ENCODE measurements at regions not wholly inside any gene's neighbourhood (a gene's known extent, or its start where the extent isn't known, plus 50 kb on each side); places are given as distances from the start of the nearest gene placed in this dataset.

- Histone ChIP-seq H3K36me3 (replicated peaks in 1 of 2) (no peaks in the 10 kb centered on the region), H3K27me3 (no peaks in the 10 kb centered on the region), H3K27ac (no peak overlapping the region), H3K4me3 (no peak overlapping the region), H3K4me1 (replicated peaks in 1 of 2) (no peaks in the 10 kb centered on the region), H3K9me3 (replicated peaks in 1 of 3) (no peaks in the 10 kb centered on the region)
- intact Hi-C loops (cut with DNase I) = no loop called here
- no peak for TF ChIP-seq CTCF (IDR thresholded peaks at IDR 0.05)
- no peak for DNase-seq
- 83 to 88% (median 83%) methylated on average over 9 of the region's 9 CpGs for WGBS, 4 donors
Measured at GRCh38 chr3:118809696-118810498, 224.7 kb downstream of the IGSF11 start.

GRCh38 chr3:118810499-118811035 is 224.1 kb downstream of the IGSF11 start:
- Histone ChIP-seq H3K4me1 (replicated peaks in 1 of 2) (no peaks in the 10 kb centered on the region), H3K27me3 (no peaks in the 10 kb centered on the region), H3K4me3 (no peak overlapping the region), H3K9me3 (replicated peaks in 1 of 3) (no peaks in the 10 kb centered on the region), H3K36me3 (replicated peaks in 1 of 2) (no peaks in the 10 kb centered on the region), H3K27ac (no peak overlapping the region)
- TF ChIP-seq POLR2A (IDR thresholded peaks at IDR 0.05) (no peak), CTCF (IDR thresholded peaks at IDR 0.05) (no peak)
- intact Hi-C loops (cut with DNase I) = no loop called here
- 84 to 90% (median 85%) methylated on average over 10 of the region's 10 CpGs for WGBS, 4 donors
- DNase-seq = no peak

GRCh38 chr3:118811236-118811732 is 223.4 kb downstream of the IGSF11 start:
- no peaks in the 10 kb centered on the region for H3K9me3 ChIP-seq (replicated peaks in 1 of 3)
- no peaks in the 10 kb centered on the region for H3K4me1 ChIP-seq (replicated peaks in 1 of 2)
- 71 to 81% (median 81%) methylated on average over 3 of the region's 3 CpGs for WGBS, 4 donors
- TF ChIP-seq POLR2A (IDR thresholded peaks at IDR 0.05) (no peak), CTCF (IDR thresholded peaks at IDR 0.05) (no peak)
- H3K4me3 ChIP-seq = no peak overlapping the region
- no peak overlapping the region for H3K27ac ChIP-seq
- no peak for DNase-seq
- intact Hi-C loops (cut with DNase I) = no loop called here
- H3K36me3 ChIP-seq (replicated peaks in 1 of 2) = no peaks in the 10 kb centered on the region
- no peaks in the 10 kb centered on the region for H3K27me3 ChIP-seq

- WGBS, 4 donors = 73 to 77% (median 75%) methylated on average over 4 of the region's 4 CpGs
- Histone ChIP-seq H3K4me1 (replicated peaks in 1 of 2) (no peaks in the 10 kb centered on the region), H3K9me3 (replicated peaks in 1 of 3) (no peaks in the 10 kb centered on the region), H3K27ac (no peak overlapping the region), H3K36me3 (replicated peaks in 1 of 2) (no peaks in the 10 kb centered on the region), H3K4me3 (no peak overlapping the region), H3K27me3 (no peaks in the 10 kb centered on the region)
- no peak for TF ChIP-seq CTCF (IDR thresholded peaks at IDR 0.05)
- no peak for TF ChIP-seq POLR2A (IDR thresholded peaks at IDR 0.05)
- intact Hi-C loops (cut with DNase I) = no loop called here
- no peak for DNase-seq
Measured at GRCh38 chr3:118813472-118813871, 221.2 kb downstream of the IGSF11 start.

Measured in adrenal gland (tissue), 9 donors.